GM23338 (cell line): ENCODE measurements at regions not wholly inside any gene's neighbourhood (a gene's known extent, or its start where the extent isn't known, plus 50 kb on each side); places are given as distances from the start of the nearest gene placed in this dataset.

ENCODE experiments used
- ATAC-seq: fragments of 200-7000 bp; cut with Tn5 transposase; 3 replicates; pipeline ENCODE4 v1.9.1; 2020
- DNase-seq: peaks from one replicate; pipeline ENCODE4 v3.0.0-alpha.2; 2015; ENCODE audit warnings: low spot score
- H2AFZ ChIP-seq: fragments of 200-600 bp; sonication (generic); 2 replicates; pipeline ENCODE4 v1.8.0; 2016; ENCODE audit warnings: antibody characterized with exemption, mild to moderate bottlenecking, moderate library complexity
- H3F3A ChIP-seq: fragments of 200-600 bp; sonication (generic); replicated peaks from 2 replicates; pipeline ENCODE4 v1.8.0; 2017; ENCODE audit warnings: antibody characterized with exemption, mixed run types, low read depth
- H3K27ac ChIP-seq: fragments of 200-600 bp; sonication (generic); 2 replicates; pipeline ENCODE4 v1.6.1; 2016; ENCODE audit warnings: low read depth
- H3K27me3 ChIP-seq: fragments of 200-600 bp; sonication (generic); 2 replicates; pipeline ENCODE4 v1.8.0; 2016; ENCODE audit warnings: mild to moderate bottlenecking, mixed run types, moderate library complexity; ENCODE audit not compliant: insufficient read depth
- H3K36me3 ChIP-seq: fragments of 200-600 bp; sonication (generic); 2 replicates; pipeline ENCODE4 v1.8.0; 2016; ENCODE audit warnings: mild to moderate bottlenecking; ENCODE audit not compliant: insufficient read depth
- H3K4me1 ChIP-seq: fragments of 200-600 bp; sonication (generic); 2 replicates; pipeline ENCODE4 v1.8.0; 2016; ENCODE audit warnings: mild to moderate bottlenecking, moderate library complexity; ENCODE audit not compliant: insufficient read depth
- H3K4me2 ChIP-seq: fragments of 200-600 bp; sonication (generic); 2 replicates; pipeline ENCODE4 v1.7.1; 2017; ENCODE audit warnings: mixed run types
- H3K4me3 ChIP-seq: fragments of 200-600 bp; sonication (generic); 2 replicates; pipeline ENCODE4 v1.6.1; 2016; ENCODE audit warnings: mixed run types
- H3K79me2 ChIP-seq: fragments of 200-600 bp; sonication (generic); replicated peaks from 2 replicates; pipeline ENCODE4 v1.8.0; 2017; ENCODE audit warnings: mild to moderate bottlenecking; ENCODE audit not compliant: insufficient read depth
- H3K9me2 ChIP-seq: fragments of 200-600 bp; sonication (generic); 2 replicates; pipeline ENCODE4 v1.8.0; 2017; ENCODE audit not compliant: insufficient read depth
- H4K20me1 ChIP-seq: fragments of 200-600 bp; sonication (generic); replicated peaks from 2 replicates; pipeline ENCODE4 v1.8.0; 2017; ENCODE audit warnings: mild to moderate bottlenecking; ENCODE audit not compliant: insufficient read depth
- H3K27ac Mint-ChIP-seq: 2 replicates; pipeline ENCODE4 v1.8.0; 2020; ENCODE audit warnings: inconsistent platforms, mild to moderate bottlenecking, moderate library complexity, mixed read lengths
- H3K27me3 Mint-ChIP-seq: 3 replicates; pipeline ENCODE4 v1.8.0; 2022; ENCODE audit warnings: low read depth, mild to moderate bottlenecking, moderate library complexity, mixed read lengths, inconsistent platforms; ENCODE audit not compliant: insufficient read depth, poor library complexity
- H3K36me3 Mint-ChIP-seq: 3 replicates; pipeline ENCODE4 v1.8.0; 2021; ENCODE audit warnings: low read depth, mild to moderate bottlenecking, inconsistent platforms, moderate library complexity, mixed read lengths
- H3K4me1 Mint-ChIP-seq: 3 replicates; pipeline ENCODE4 v1.8.0; 2020; ENCODE audit warnings: mild to moderate bottlenecking, inconsistent platforms, mixed read lengths
- H3K4me3 Mint-ChIP-seq: 3 replicates; pipeline ENCODE4 v1.8.0; 2021; ENCODE audit warnings: moderate library complexity, mild to moderate bottlenecking, inconsistent platforms, mixed read lengths
- H3K9me3 Mint-ChIP-seq: 3 replicates; pipeline ENCODE4 v1.8.0; 2020; ENCODE audit warnings: moderate library complexity, mild to moderate bottlenecking, inconsistent platforms, mixed read lengths
- CREB1 ChIP-seq: fragments of 250-450 bp; sonication (Bioruptor Pico); IDR thresholded peaks from 2 replicates; pipeline ENCODE4 v1.5.0; 2020; ENCODE audit warnings: low read depth, mild to moderate bottlenecking, moderate library complexity
- EZH2 ChIP-seq: fragments of 200-600 bp; sonication (generic); IDR thresholded peaks from one replicate; pipeline ENCODE4 v1.8.0; 2017; ENCODE audit warnings: antibody characterized with exemption, mild to moderate bottlenecking, low read depth; ENCODE audit not compliant: unreplicated experiment
- EZH2phosphoT487 ChIP-seq: fragments of 200-600 bp; sonication (generic); IDR thresholded peaks from one replicate; pipeline ENCODE4 v1.8.1; 2018; ENCODE audit warnings: antibody characterized with exemption; ENCODE audit not compliant: unreplicated experiment
- JUNB ChIP-seq: IDR thresholded peaks from one replicate; pipeline ENCODE4 v1.6.1; 2016; ENCODE audit warnings: antibody characterized with exemption; ENCODE audit not compliant: unreplicated experiment
- NANOG ChIP-seq: IDR thresholded peaks from 2 replicates; pipeline ENCODE4 v1.6.1; 2016; ENCODE audit warnings: antibody characterized with exemption, borderline replicate concordance
- POLR2AphosphoS5 ChIP-seq: IDR thresholded peaks from 2 replicates; pipeline ENCODE4 v1.6.1; 2016; ENCODE audit warnings: antibody characterized with exemption, low read depth
- REST ChIP-seq: IDR thresholded peaks from one replicate; pipeline ENCODE4 v1.6.1; 2018; ENCODE audit warnings: antibody characterized with exemption; ENCODE audit not compliant: unreplicated experiment
- STAT1 ChIP-seq: IDR thresholded peaks from one replicate; pipeline ENCODE4 v1.6.1; 2016; ENCODE audit warnings: antibody characterized with exemption; ENCODE audit not compliant: unreplicated experiment
- ZNF114 ChIP-seq: fragments of 250-450 bp; sonication (Bioruptor Pico); IDR thresholded peaks from 2 replicates; pipeline ENCODE4 v1.5.0; 2020; ENCODE audit warnings: mild to moderate bottlenecking, moderate library complexity
- ZNF331 ChIP-seq: fragments of 250-450 bp; sonication (Bioruptor Pico); IDR thresholded peaks from 2 replicates; pipeline ENCODE4 v1.5.0; 2020; ENCODE audit warnings: low read depth, mild to moderate bottlenecking, moderate library complexity
- TF ChIP-seq, protein P1 (sequence below), 2 experiments: fragments of 200-600 bp in 1 of 2; sonication (generic) in 1 of 2; conservative IDR thresholded peaks; 2 replicates each; pipeline versions ENCODE4 v1.5.1 to v1.6.1; 2016 to 2017; ENCODE audit warnings: antibody characterized with exemption in 2 of 2, low read depth in 2 of 2, mild to moderate bottlenecking in 2 of 2, moderate library complexity in 1 of 2
- TF ChIP-seq, protein P2 (sequence below): IDR thresholded peaks from 2 replicates; pipeline ENCODE4 v1.6.1; 2016; ENCODE audit warnings: antibody characterized with exemption

GRCh38 chr17:68753985-68754769, 153.0 kb upstream of the FAM20A start (continued):
- no peak for TF ChIP-seq REST
- TF ChIP-seq EZH2, result no peak
- TF ChIP-seq EZH2phosphoT487, result no peak
- TF ChIP-seq STAT1, result no peak
- TF ChIP-seq, protein P1, sequence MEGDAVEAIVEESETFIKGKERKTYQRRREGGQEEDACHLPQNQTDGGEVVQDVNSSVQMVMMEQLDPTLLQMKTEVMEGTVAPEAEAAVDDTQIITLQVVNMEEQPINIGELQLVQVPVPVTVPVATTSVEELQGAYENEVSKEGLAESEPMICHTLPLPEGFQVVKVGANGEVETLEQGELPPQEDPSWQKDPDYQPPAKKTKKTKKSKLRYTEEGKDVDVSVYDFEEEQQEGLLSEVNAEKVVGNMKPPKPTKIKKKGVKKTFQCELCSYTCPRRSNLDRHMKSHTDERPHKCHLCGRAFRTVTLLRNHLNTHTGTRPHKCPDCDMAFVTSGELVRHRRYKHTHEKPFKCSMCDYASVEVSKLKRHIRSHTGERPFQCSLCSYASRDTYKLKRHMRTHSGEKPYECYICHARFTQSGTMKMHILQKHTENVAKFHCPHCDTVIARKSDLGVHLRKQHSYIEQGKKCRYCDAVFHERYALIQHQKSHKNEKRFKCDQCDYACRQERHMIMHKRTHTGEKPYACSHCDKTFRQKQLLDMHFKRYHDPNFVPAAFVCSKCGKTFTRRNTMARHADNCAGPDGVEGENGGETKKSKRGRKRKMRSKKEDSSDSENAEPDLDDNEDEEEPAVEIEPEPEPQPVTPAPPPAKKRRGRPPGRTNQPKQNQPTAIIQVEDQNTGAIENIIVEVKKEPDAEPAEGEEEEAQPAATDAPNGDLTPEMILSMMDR (conservative IDR thresholded peaks at IDR 0.05; ENCODE audit: low read depth in 2 of 2), result no peak
- TF ChIP-seq, protein P2, sequence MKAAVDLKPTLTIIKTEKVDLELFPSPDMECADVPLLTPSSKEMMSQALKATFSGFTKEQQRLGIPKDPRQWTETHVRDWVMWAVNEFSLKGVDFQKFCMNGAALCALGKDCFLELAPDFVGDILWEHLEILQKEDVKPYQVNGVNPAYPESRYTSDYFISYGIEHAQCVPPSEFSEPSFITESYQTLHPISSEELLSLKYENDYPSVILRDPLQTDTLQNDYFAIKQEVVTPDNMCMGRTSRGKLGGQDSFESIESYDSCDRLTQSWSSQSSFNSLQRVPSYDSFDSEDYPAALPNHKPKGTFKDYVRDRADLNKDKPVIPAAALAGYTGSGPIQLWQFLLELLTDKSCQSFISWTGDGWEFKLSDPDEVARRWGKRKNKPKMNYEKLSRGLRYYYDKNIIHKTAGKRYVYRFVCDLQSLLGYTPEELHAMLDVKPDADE, result no peak
- no peak for TF ChIP-seq NANOG
- TF ChIP-seq POLR2AphosphoS5, result no peak
- no peak for TF ChIP-seq JUNB
- TF ChIP-seq ZNF331 (CRISPR knock-in tag), result no peak
- TF ChIP-seq CREB1 (CRISPR knock-in tag), result no peak

DNA sequence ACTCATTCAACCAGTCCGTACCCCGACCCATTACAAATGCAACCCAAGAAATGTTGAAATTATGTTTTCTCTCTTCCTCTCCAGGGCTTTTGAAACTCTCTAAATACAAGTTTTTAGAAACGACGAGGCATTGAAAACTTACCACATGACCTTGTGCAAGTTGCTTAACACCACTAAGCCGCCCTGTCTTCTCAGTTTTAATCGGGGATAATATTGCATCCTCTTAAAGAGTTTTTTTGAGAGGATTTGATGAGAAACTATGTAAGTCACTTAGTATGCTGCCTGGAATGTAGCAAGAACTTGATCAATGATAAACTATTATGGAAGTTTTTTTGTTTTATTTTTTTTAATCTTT, 149.0 kb upstream of the FAM20A start:
- Histone ChIP-seq H3K4me1 (peaks cover 17% of the 10 kb centered on the region), H3K27me3 (no peaks in the 10 kb centered on the region), H4K20me1 (no peaks in the 10 kb centered on the region), H3K79me2 (no peaks in the 10 kb centered on the region), H3K36me3 (no peaks in the 10 kb centered on the region), H3K27ac (peak overlapping the region; percentile 83), H3K4me2 (peak overlapping the region; percentile 10; the same call in 1 of the 2 replicates), H3K9me2 (0 out of 2 replicates have a peak, but pooled peaks cover 3% of the 10 kb centered on the region), H2AFZ (peak overlapping the region; percentile 79; the same call in 1 of the 2 replicates), H3F3A (no peaks in the 10 kb centered on the region), H3K4me3 (no peak overlapping the region)
- Mint-ChIP-seq H3K4me3 (0 out of 3 replicates have a peak overlapping the region, but pooled peaks have one; percentile 10), H3K9me3 (peaks cover 19% of the 10 kb centered on the region), H3K27ac (peak overlapping the region; percentile 86), H3K36me3 (peaks cover 19% of the 10 kb centered on the region; the same call in 2 of the 3 replicates), H3K4me1 (peaks cover 17% of the 10 kb centered on the region), H3K27me3 (peaks cover 4% of the 10 kb centered on the region)
- DNase-seq (no peak), ATAC-seq (no peak)
- TF ChIP-seq POLR2AphosphoS5 (no peak), NANOG (no peak), REST (no peak), ZNF114 (CRISPR knock-in tag) (no peak), STAT1 (no peak), CREB1 (CRISPR knock-in tag) (no peak)
- TF ChIP-seq, protein P1 (conservative IDR thresholded peaks at IDR 0.05; ENCODE audit: low read depth in 2 of 2), result no peak
